ENCODE measurements at regions not wholly inside any gene's neighbourhood (a gene's known extent, or its start where the extent isn't known, plus 50 kb on each side); places are given as distances from the start of the nearest gene placed in this dataset.
A peak's percentile ranks its signal among the peaks of the same experiment; 100 is the strongest.

DNA sequence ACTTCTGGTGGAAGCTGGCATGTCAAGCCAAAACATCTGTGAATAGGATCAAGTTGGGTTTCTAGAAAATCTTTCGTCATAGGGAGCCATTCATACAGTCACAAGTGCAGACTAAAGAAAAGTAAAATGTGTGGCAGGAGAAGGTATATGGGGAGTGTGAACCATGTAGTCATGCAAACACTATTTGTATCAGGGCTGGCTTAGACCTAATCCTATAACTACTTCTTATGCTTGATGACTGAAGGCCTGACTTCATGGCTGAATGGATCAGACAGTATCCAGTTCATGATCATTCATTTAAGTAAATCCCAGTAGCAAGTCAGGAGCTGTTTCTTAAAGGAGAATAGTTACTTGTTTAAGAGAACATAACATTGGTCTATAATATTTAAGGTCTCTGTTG lies 63.8 kb upstream of the DAPK1 start:
- Histone ChIP-seq H3K4me1 (ENCODE audit: control insufficient read depth in 5 of 5, insufficient read depth in 5 of 5, low read length in 5 of 5) (peaks cover 0 to 7% (median 0%) of the 10 kb centered on the region in 5 donors), H3K9me3 (ENCODE audit: control insufficient read depth in 5 of 5, low read length in 5 of 5) (no peaks in the 10 kb centered on the region), H3K27ac (ENCODE audit: low read depth, low read length) (no peak overlapping the region), H3K36me3 (ENCODE audit: control insufficient read depth in 5 of 5, insufficient read depth in 5 of 5, low read length in 5 of 5) (no peaks in the 10 kb centered on the region), H3K4me3 (ENCODE audit: low read depth in 1 of 5, low read length in 5 of 5) (no peak overlapping the region), H3K9ac (ENCODE audit: low read length in 5 of 5) (no peak overlapping the region), H3K27me3 (ENCODE audit: control insufficient read depth in 5 of 5, insufficient read depth in 4 of 5, low read length in 5 of 5) (no peaks in the 10 kb centered on the region)

DNA sequence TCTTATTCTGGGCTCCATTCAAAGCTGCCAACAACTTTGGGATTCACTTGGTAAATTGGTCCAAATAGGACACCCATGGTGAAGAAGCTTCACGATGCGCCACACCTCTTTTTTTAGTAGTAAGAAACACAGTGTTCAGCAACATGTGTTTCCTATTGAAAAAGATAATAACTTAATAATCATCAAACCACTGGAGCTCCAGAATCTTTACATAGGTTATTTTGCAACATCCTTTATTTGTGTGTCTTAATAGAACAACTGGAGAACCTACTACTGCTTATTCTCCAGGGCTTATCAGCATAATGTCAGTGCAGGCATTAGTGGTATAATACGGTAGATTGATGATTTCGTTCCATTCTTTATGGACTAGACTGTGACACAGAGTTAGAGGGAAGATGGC lies 63.3 kb upstream of the DAPK1 start:
- no peaks in the 10 kb centered on the region for H3K9me3 ChIP-seq (ENCODE audit: control insufficient read depth in 5 of 5, low read length in 5 of 5)
- H3K4me1 ChIP-seq (ENCODE audit: control insufficient read depth in 5 of 5, insufficient read depth in 5 of 5, low read length in 5 of 5) = peaks cover 0 to 7% (median 0%) of the 10 kb centered on the region in 5 donors
- H3K4me3 ChIP-seq (ENCODE audit: low read depth in 1 of 5, low read length in 5 of 5) = no peak overlapping the region
- H3K9ac ChIP-seq (ENCODE audit: low read length in 5 of 5) = no peak overlapping the region
- H3K27me3 ChIP-seq (ENCODE audit: control insufficient read depth in 5 of 5, insufficient read depth in 4 of 5, low read length in 5 of 5) = no peaks in the 10 kb centered on the region
- no peaks in the 10 kb centered on the region for H3K36me3 ChIP-seq (ENCODE audit: control insufficient read depth in 5 of 5, insufficient read depth in 5 of 5, low read length in 5 of 5)
- H3K27ac ChIP-seq (ENCODE audit: low read depth, low read length) = no peak overlapping the region

DNA sequence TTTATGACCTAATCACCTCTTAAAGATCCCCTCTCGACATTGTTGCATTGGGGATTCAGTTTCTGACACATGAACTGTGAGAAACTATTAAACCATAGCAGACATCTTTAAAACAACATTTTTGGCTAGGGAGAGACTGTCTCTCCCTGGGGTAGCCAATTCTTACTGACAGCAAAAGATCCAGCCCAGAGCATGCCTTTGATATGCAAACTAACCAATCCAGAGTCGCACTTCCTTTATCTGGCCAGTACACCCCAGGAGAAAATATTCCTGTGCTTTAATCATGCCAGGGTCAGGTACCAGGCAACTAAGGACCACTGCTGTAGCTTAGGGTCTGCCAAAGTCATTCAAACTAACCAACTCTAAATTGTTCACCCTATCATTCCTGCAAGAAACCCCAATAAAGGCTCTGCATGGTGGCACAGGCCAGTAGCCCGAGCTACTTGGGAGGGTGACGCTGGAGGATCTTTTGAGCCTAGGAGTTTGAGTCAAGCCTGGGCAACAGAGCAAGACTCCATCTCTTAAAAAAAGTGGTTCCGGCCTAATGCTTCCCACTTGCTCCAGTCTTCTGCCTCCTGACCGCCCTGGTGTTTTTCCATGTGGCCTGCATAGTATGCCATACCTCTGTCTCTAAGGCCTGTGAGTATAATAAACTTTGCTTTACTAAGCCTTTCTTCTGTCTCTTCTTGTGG lies 62.3 kb upstream of the DAPK1 start:
- Histone ChIP-seq H3K27me3 (ENCODE audit: control insufficient read depth in 5 of 5, insufficient read depth in 4 of 5, low read length in 5 of 5) (no peaks in the 10 kb centered on the region), H3K36me3 (ENCODE audit: control insufficient read depth in 5 of 5, insufficient read depth in 5 of 5, low read length in 5 of 5) (no peaks in the 10 kb centered on the region), H3K9me3 (ENCODE audit: control insufficient read depth in 5 of 5, low read length in 5 of 5) (no peaks in the 10 kb centered on the region), H3K4me3 (ENCODE audit: low read depth in 1 of 5, low read length in 5 of 5) (no peak overlapping the region), H3K27ac (ENCODE audit: low read depth, low read length) (no peak overlapping the region), H3K4me1 (ENCODE audit: control insufficient read depth in 5 of 5, insufficient read depth in 5 of 5, low read length in 5 of 5) (peaks cover 0 to 7% (median 0%) of the 10 kb centered on the region in 5 donors), H3K9ac (ENCODE audit: low read length in 5 of 5) (no peak overlapping the region)

DNA sequence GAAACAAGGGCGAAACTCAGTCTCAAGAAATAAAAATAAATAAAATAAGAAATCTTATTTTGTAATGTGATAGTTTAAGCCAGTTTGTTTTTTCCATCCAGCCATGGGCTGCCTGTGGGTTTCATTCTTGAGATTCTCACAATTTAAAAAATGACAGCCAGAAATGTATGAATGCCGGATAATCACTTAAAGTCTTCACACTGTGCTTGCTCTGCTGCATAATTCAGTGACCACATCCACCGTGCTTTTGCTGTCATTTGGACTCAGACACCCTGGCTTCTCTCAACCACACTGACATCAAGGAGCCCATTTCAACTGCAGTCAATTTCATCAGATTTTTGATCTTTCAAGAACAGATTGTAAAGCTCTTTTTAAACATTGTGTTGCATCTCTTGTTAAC lies 61.0 kb upstream of the DAPK1 start:
- Histone ChIP-seq H3K27ac (ENCODE audit: low read depth, low read length) (no peak overlapping the region), H3K4me1 (ENCODE audit: control insufficient read depth in 5 of 5, insufficient read depth in 5 of 5, low read length in 5 of 5) (peaks cover 0 to 4% (median 0%) of the 10 kb centered on the region in 5 donors), H3K36me3 (ENCODE audit: control insufficient read depth in 5 of 5, insufficient read depth in 5 of 5, low read length in 5 of 5) (no peaks in the 10 kb centered on the region), H3K9ac (ENCODE audit: low read length in 5 of 5) (no peak overlapping the region), H3K27me3 (ENCODE audit: control insufficient read depth in 5 of 5, insufficient read depth in 4 of 5, low read length in 5 of 5) (no peaks in the 10 kb centered on the region), H3K9me3 (ENCODE audit: control insufficient read depth in 5 of 5, low read length in 5 of 5) (no peaks in the 10 kb centered on the region), H3K4me3 (ENCODE audit: low read depth in 1 of 5, low read length in 5 of 5) (no peak overlapping the region)

DNA sequence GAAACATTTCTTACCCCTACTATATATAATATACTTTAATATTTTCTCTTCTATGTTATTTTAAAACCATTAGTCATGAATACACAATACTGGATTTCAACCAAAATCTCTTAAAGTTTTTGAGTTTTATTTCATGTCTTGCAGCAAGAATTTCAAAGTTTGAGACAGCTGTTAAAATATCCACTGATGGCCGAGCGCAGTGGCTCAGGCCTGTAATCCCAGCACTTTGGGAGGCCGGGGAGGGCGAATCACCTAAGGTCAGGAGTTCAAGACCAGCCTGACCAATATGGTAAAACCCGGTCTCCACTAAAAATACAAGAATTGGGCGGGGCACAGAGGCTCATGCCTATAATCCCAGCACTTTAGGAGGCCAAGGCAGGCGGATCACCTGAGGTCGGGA lies 59.7 kb upstream of the DAPK1 start:
- Histone ChIP-seq H3K27ac (ENCODE audit: low read depth, low read length) (no peak overlapping the region), H3K9ac (ENCODE audit: low read length in 5 of 5) (no peak overlapping the region), H3K4me1 (ENCODE audit: control insufficient read depth in 5 of 5, insufficient read depth in 5 of 5, low read length in 5 of 5) (no peaks in the 10 kb centered on the region), H3K4me3 (ENCODE audit: low read depth in 1 of 5, low read length in 5 of 5) (no peak overlapping the region), H3K9me3 (ENCODE audit: control insufficient read depth in 5 of 5, low read length in 5 of 5) (no peaks in the 10 kb centered on the region), H3K27me3 (ENCODE audit: control insufficient read depth in 5 of 5, insufficient read depth in 4 of 5, low read length in 5 of 5) (no peaks in the 10 kb centered on the region), H3K36me3 (ENCODE audit: control insufficient read depth in 5 of 5, insufficient read depth in 5 of 5, low read length in 5 of 5) (no peaks in the 10 kb centered on the region)

DNA sequence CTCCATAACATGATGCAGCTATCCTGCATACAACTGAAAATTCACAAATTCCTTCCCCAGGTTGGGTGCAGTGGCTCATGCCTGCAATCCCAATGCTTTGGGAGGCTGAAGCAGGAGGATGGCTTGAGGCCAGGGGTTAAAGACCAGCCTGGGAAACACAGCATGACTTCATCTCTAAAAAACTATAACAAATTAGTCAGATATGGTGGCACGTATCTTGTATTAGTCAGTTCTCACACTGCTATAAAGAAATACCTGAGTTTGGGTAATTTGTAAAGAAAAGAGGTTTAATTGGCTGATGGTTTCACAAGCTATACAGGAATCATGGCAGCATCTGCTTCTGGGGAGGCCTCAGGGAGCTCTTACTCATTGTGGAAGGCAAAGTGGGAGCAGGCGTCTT lies 56.4 kb upstream of the DAPK1 start:
- H3K27ac ChIP-seq (ENCODE audit: low read depth, low read length) = no peak overlapping the region
- no peaks in the 10 kb centered on the region for H3K36me3 ChIP-seq (ENCODE audit: control insufficient read depth in 5 of 5, insufficient read depth in 5 of 5, low read length in 5 of 5)
- no peak overlapping the region for H3K4me3 ChIP-seq (ENCODE audit: low read depth in 1 of 5, low read length in 5 of 5)
- no peaks in the 10 kb centered on the region for H3K27me3 ChIP-seq (ENCODE audit: control insufficient read depth in 5 of 5, insufficient read depth in 4 of 5, low read length in 5 of 5)
- peaks cover 0 to 6% (median 2%) of the 10 kb centered on the region in 5 donors for H3K4me1 ChIP-seq (ENCODE audit: control insufficient read depth in 5 of 5, insufficient read depth in 5 of 5, low read length in 5 of 5)
- no peak overlapping the region for H3K9ac ChIP-seq (ENCODE audit: low read length in 5 of 5)
- H3K9me3 ChIP-seq (ENCODE audit: control insufficient read depth in 5 of 5, low read length in 5 of 5) = no peaks in the 10 kb centered on the region

DNA sequence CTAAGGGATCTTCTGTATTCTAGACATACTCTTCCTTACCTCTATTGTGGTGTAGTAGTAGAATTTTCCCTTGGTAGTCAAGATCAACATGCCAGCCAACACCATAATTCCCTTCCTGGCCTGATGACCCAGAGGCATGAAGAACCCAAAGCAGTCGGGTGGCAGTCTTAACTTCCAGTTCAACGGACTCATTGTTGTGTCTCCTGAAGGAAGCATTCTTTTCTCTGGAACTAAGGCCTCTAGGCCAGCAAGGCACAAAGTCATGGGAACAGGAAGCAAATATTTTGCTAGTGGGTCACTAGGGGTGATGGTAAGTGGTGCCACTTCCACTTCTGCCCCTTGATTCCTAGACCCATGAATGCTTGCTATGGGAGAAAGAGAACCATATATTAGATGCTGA lies 55.2 kb upstream of the DAPK1 start:
- no peak overlapping the region for H3K4me3 ChIP-seq (ENCODE audit: low read depth in 1 of 5, low read length in 5 of 5)
- H3K27ac ChIP-seq (ENCODE audit: low read depth, low read length) = no peak overlapping the region
- H3K9ac ChIP-seq (ENCODE audit: low read length in 5 of 5) = no peak overlapping the region
- no peaks in the 10 kb centered on the region for H3K9me3 ChIP-seq (ENCODE audit: control insufficient read depth in 5 of 5, low read length in 5 of 5)
- no peaks in the 10 kb centered on the region for H3K27me3 ChIP-seq (ENCODE audit: control insufficient read depth in 5 of 5, insufficient read depth in 4 of 5, low read length in 5 of 5)
- H3K36me3 ChIP-seq (ENCODE audit: control insufficient read depth in 5 of 5, insufficient read depth in 5 of 5, low read length in 5 of 5) = no peaks in the 10 kb centered on the region
- H3K4me1 ChIP-seq (ENCODE audit: control insufficient read depth in 5 of 5, insufficient read depth in 5 of 5, low read length in 5 of 5) = peaks cover 0 to 6% (median 2%) of the 10 kb centered on the region in 5 donors

DNA sequence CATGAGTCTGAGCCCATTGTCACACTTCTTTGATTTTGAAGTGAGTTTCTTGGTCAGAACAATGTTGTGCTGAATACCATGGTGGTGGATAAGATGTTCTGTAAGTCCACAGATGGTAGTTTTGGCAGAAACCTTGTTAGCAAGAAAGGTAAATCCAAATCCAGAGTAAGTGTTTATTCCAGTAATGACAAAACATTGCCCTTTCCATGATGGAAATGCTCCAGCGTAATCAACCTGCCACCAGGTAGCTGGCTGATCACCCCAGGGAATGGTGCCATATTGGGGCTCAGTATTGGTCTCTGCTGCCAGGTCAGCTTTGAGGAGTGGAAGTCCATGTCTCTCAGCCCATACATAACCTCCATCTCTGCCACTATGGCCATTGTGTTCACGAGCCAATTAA lies 54.7 kb upstream of the DAPK1 start:
- no peak overlapping the region for H3K27ac ChIP-seq (ENCODE audit: low read depth, low read length)
- H3K9ac ChIP-seq (ENCODE audit: low read length in 5 of 5) = no peak overlapping the region
- H3K4me3 ChIP-seq (ENCODE audit: low read depth in 1 of 5, low read length in 5 of 5) = no peak overlapping the region
- H3K4me1 ChIP-seq (ENCODE audit: control insufficient read depth in 5 of 5, insufficient read depth in 5 of 5, low read length in 5 of 5) = peaks cover 0 to 6% (median 2%) of the 10 kb centered on the region in 5 donors
- H3K9me3 ChIP-seq (ENCODE audit: control insufficient read depth in 5 of 5, low read length in 5 of 5) = no peaks in the 10 kb centered on the region
- H3K27me3 ChIP-seq (ENCODE audit: control insufficient read depth in 5 of 5, insufficient read depth in 4 of 5, low read length in 5 of 5) = no peaks in the 10 kb centered on the region
- no peaks in the 10 kb centered on the region for H3K36me3 ChIP-seq (ENCODE audit: control insufficient read depth in 5 of 5, insufficient read depth in 5 of 5, low read length in 5 of 5)

DNA sequence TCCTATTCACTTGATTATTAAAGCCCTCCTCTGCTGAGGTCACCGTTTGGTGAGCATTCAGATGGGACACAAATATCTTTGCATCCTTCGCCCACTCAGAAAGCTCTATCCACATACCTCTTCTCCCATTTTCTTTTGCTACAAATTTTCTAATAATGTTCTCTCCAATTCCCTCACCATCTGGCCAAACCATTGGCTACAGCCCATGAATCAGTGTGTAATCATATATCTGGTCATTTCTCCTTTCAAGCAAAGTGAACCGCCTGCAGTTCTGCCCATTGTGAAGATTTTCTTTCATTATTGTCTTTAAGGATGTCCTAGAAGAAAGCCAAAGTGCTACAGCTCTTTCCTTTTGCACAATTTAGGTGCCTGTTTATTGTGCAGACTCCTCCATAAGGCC lies 54.2 kb upstream of the DAPK1 start:
- peaks cover 0 to 6% (median 2%) of the 10 kb centered on the region in 5 donors for H3K4me1 ChIP-seq (ENCODE audit: control insufficient read depth in 5 of 5, insufficient read depth in 5 of 5, low read length in 5 of 5)

DNA sequence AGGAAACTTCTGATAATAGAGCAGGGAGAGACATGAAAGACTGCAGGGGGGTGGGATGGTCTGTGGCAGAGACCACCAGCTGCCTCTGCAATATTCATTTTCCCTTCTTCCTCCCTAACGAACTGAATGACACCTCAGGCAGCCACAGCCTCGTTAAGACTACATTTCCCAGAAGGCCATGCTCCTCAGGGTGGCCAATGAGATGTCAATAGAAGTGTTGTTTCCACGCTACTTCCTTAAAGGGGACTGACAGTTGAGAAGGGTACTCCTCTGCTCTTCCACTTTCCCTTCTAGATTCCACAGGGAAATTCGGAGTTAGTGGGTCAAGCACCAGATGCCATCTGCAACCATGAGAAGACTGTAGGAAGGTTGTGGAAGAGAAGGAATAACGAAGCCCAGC lies 52.0 kb upstream of the DAPK1 start:
- Histone ChIP-seq H3K4me1 (ENCODE audit: control insufficient read depth in 5 of 5, insufficient read depth in 5 of 5, low read length in 5 of 5) (peaks cover 0 to 6% (median 2%) of the 10 kb centered on the region in 5 donors), H3K27ac (ENCODE audit: low read depth, low read length) (no peak overlapping the region), H3K27me3 (ENCODE audit: control insufficient read depth in 5 of 5, insufficient read depth in 4 of 5, low read length in 5 of 5) (no peaks in the 10 kb centered on the region), H3K36me3 (ENCODE audit: control insufficient read depth in 5 of 5, insufficient read depth in 5 of 5, low read length in 5 of 5) (no peaks in the 10 kb centered on the region), H3K9ac (ENCODE audit: low read length in 5 of 5) (no peak overlapping the region), H3K9me3 (ENCODE audit: control insufficient read depth in 5 of 5, low read length in 5 of 5) (no peaks in the 10 kb centered on the region), H3K4me3 (ENCODE audit: low read depth in 1 of 5, low read length in 5 of 5) (peak overlapping the region; percentile 29 to 54 (median 34))

More for the DNA sequence above, 54.2 kb upstream of the DAPK1 start:
- no peak overlapping the region for H3K4me3 ChIP-seq (ENCODE audit: low read depth in 1 of 5, low read length in 5 of 5)
- H3K36me3 ChIP-seq (ENCODE audit: control insufficient read depth in 5 of 5, insufficient read depth in 5 of 5, low read length in 5 of 5) = no peaks in the 10 kb centered on the region
- H3K27me3 ChIP-seq (ENCODE audit: control insufficient read depth in 5 of 5, insufficient read depth in 4 of 5, low read length in 5 of 5) = no peaks in the 10 kb centered on the region
- H3K27ac ChIP-seq (ENCODE audit: low read depth, low read length) = no peak overlapping the region
- no peak overlapping the region for H3K9ac ChIP-seq (ENCODE audit: low read length in 5 of 5)
- H3K9me3 ChIP-seq (ENCODE audit: control insufficient read depth in 5 of 5, low read length in 5 of 5) = no peaks in the 10 kb centered on the region
